Keratinocyte (primary cell): ENCODE measurements at regions not wholly inside any gene's neighbourhood (a gene's known extent, or its start where the extent isn't known, plus 50 kb on each side); places are given as distances from the start of the nearest gene placed in this dataset.

Experiments used
- DNase-seq: peaks from one replicate; pipeline ENCODE4 v3.0.0-alpha.2; 2011; ENCODE audit warnings: low read depth, missing footprints, low spot score
- FAIRE-seq: peaks from 2 replicates; lab custom pipeline; 2011; peaks lifted over from hg19 to GRCh38; lab: Jason Lieb, UNC
- H2AFZ ChIP-seq: 2 replicates; pipeline ENCODE4 v1.6.0; 2012; ENCODE audit warnings: low read length, control low read depth, inconsistent platforms; ENCODE audit not compliant: control insufficient read depth
- H3K27ac ChIP-seq: 2 replicates; pipeline ENCODE4 v1.5.1; 2011; ENCODE audit warnings: low read length; ENCODE audit not compliant: control insufficient read depth, insufficient read depth
- H3K27me3 ChIP-seq: 3 replicates; pipeline ENCODE4 v1.6.0; 2011; ENCODE audit warnings: low read length; ENCODE audit not compliant: control insufficient read depth, insufficient read depth; ENCODE audit errors: extremely low read depth
- H3K36me3 ChIP-seq, 2 experiments: 2 replicates in 1 of 2; 3 replicates in 1 of 2; pipeline ENCODE4 v1.5.1; 2011; ENCODE audit warnings: low read length in 2 of 2, mild to moderate bottlenecking in 1 of 2; ENCODE audit not compliant: control insufficient read depth in 2 of 2, insufficient read depth in 2 of 2; ENCODE audit errors: extremely low read depth in 1 of 2
- H3K4me1 ChIP-seq: 3 replicates; pipeline ENCODE4 v1.5.1; 2011; ENCODE audit warnings: low read length; ENCODE audit not compliant: control insufficient read depth, insufficient read depth; ENCODE audit errors: extremely low read depth
- H3K4me2 ChIP-seq: 3 replicates; pipeline ENCODE4 v1.6.0; 2011; ENCODE audit warnings: low read depth, low read length; ENCODE audit not compliant: control insufficient read depth, insufficient read depth; ENCODE audit errors: extremely low read depth
- H3K4me3 ChIP-seq, 3 experiments: fragments of 200-600 bp in 1 of 3; sonication (generic) in 1 of 3; 2 replicates in 2 of 3; 3 replicates in 1 of 3; pipeline ENCODE4 v1.5.1; 2011 to 2016; ENCODE audit warnings: low read length in 3 of 3, mild to moderate bottlenecking in 3 of 3, control low read depth in 2 of 3, inconsistent platforms in 1 of 3, low read depth in 1 of 3, mixed read lengths in 1 of 3, mixed run types in 1 of 3, moderate library complexity in 1 of 3; ENCODE audit not compliant: control insufficient read depth in 2 of 3, insufficient read depth in 2 of 3; ENCODE audit errors: extremely low read depth in 1 of 3
- H3K79me2 ChIP-seq: 2 replicates; pipeline ENCODE4 v1.6.0; 2012; ENCODE audit warnings: low read length; ENCODE audit not compliant: control insufficient read depth, insufficient read depth
- H3K9ac ChIP-seq: 3 replicates; pipeline ENCODE4 v1.6.0; 2011; ENCODE audit warnings: low read length; ENCODE audit not compliant: control insufficient read depth, insufficient read depth; ENCODE audit errors: extremely low read depth
- H3K9me1 ChIP-seq: 3 replicates; pipeline ENCODE4 v1.6.0; 2011; ENCODE audit warnings: low read length; ENCODE audit not compliant: control insufficient read depth, insufficient read depth; ENCODE audit errors: extremely low read depth
- H3K9me3 ChIP-seq: 2 replicates; pipeline ENCODE4 v1.5.1; 2012; ENCODE audit warnings: low read depth, low read length; ENCODE audit not compliant: control insufficient read depth
- H4K20me1 ChIP-seq: 3 replicates; pipeline ENCODE4 v1.6.0; 2011; ENCODE audit warnings: low read length; ENCODE audit not compliant: control insufficient read depth, insufficient read depth; ENCODE audit errors: extremely low read depth
- CTCF ChIP-seq, 3 experiments: IDR thresholded peaks in 1 of 3; conservative IDR thresholded peaks in 1 of 3; optimal IDR thresholded peaks in 1 of 3; 2 replicates in 2 of 3; 3 replicates in 1 of 3; pipeline versions ENCODE3 to v1.5.1; 2011; ENCODE audit warnings: low read length in 3 of 3, mild to moderate bottlenecking in 3 of 3, moderate library complexity in 2 of 3, control low read depth in 1 of 3, inconsistent platforms in 1 of 3; ENCODE audit not compliant: insufficient read depth in 2 of 3; ENCODE audit errors: extremely low read depth in 1 of 3
- EZH2 ChIP-seq: IDR thresholded peaks from one replicate; pipeline ENCODE4 v1.6.1; 2012; ENCODE audit warnings: inconsistent platforms, mild to moderate bottlenecking, low read length, moderate library complexity
- dilution Hi-C: fragments of 300-500 bp; cut with MboI; formaldehyde crosslinking; loops from one replicate; pipeline ENCODE4 v1.7.0; 2020; ENCODE audit warnings: low sequenced_read_pairs; ENCODE audit not compliant: extremely low pct_ligation_motif_present

GRCh38 chr12:58277231-58277630 lies 335.9 kb downstream of the ATP23 start:
- dilution Hi-C loops, result no loop called here
- Histone ChIP-seq H3K9me1 (no peaks in the 10 kb centered on the region), H3K79me2 (no peaks in the 10 kb centered on the region), H3K4me3 (no peak overlapping the region), H3K27ac (no peak overlapping the region), H3K4me1 (no peaks in the 10 kb centered on the region), H3K36me3 (no peaks in the 10 kb centered on the region), H4K20me1 (no peaks in the 10 kb centered on the region), H3K27me3 (no peaks in the 10 kb centered on the region), H3K9ac (no peak overlapping the region), H3K9me3 (peaks cover 3% of the 10 kb centered on the region), H3K4me2 (no peak overlapping the region), H2AFZ (no peak overlapping the region)
- FAIRE-seq (no peak), DNase-seq (no peak)
- no peak for TF ChIP-seq CTCF (optimal IDR thresholded peaks at IDR 0.05 in 1 of 3, IDR thresholded peaks at IDR 0.05 in 1 of 3, conservative IDR thresholded peaks at IDR 0.05 in 1 of 3; ENCODE audit: extremely low read depth in 1 of 3, insufficient read depth in 2 of 3, low read length in 3 of 3)
- no peak for TF ChIP-seq EZH2

GRCh38 chr12:58283553-58283952 lies 342.2 kb downstream of the ATP23 start:
- no peaks in the 10 kb centered on the region for H3K4me1 ChIP-seq
- no peaks in the 10 kb centered on the region for H3K36me3 ChIP-seq
- dilution Hi-C loops, result no loop called here
- no peaks in the 10 kb centered on the region for H3K9me1 ChIP-seq
- H4K20me1 ChIP-seq, result no peaks in the 10 kb centered on the region
- no peaks in the 10 kb centered on the region for H3K9me3 ChIP-seq
- no peak overlapping the region for H3K4me2 ChIP-seq
- H3K27me3 ChIP-seq, result no peaks in the 10 kb centered on the region
- H3K4me3 ChIP-seq, result no peak overlapping the region
- no peaks in the 10 kb centered on the region for H3K79me2 ChIP-seq
- DNase-seq (no peak), FAIRE-seq (no peak)
- no peak overlapping the region for H3K9ac ChIP-seq
- no peak overlapping the region for H2AFZ ChIP-seq
- TF ChIP-seq CTCF (optimal IDR thresholded peaks at IDR 0.05 in 1 of 3, IDR thresholded peaks at IDR 0.05 in 1 of 3, conservative IDR thresholded peaks at IDR 0.05 in 1 of 3; ENCODE audit: extremely low read depth in 1 of 3, insufficient read depth in 2 of 3, low read length in 3 of 3) (no peak), EZH2 (no peak)
- H3K27ac ChIP-seq, result no peak overlapping the region
